ENCODE measurements at regions not wholly inside any gene's neighbourhood (a gene's known extent, or its start where the extent isn't known, plus 50 kb on each side); places are given as distances from the start of the nearest gene placed in this dataset.
"Not testable (repeated sequence)": the region's sequence is repeated elsewhere in the genome, so short reads cannot be mapped to it uniquely, and the experiment has no call there.

DNA sequence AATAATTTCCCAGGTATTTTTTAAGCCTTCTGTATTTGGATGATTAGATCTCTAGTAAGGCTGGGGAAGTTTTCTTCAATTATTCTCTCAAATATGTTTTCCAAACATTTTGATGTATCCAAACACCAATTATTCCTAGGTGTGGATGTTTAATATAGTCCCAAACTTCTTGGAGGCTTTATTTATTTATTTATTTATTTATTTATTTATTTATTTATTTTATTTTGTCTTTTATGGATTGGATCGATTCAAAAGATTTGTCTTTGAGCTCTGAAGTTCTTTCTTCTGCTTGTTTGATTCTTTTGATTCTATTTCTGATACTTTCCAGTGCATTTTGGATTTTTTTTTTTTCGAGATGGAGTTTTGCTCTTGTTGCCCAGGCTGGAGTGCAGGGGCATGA is 2267.9 kb upstream of the RAG2 start:
- no peak for DNase-seq

- no peak for DNase-seq
Observed at GRCh38 chr11:38842991-38843390, 2245.0 kb upstream of the RAG2 start.

DNA sequence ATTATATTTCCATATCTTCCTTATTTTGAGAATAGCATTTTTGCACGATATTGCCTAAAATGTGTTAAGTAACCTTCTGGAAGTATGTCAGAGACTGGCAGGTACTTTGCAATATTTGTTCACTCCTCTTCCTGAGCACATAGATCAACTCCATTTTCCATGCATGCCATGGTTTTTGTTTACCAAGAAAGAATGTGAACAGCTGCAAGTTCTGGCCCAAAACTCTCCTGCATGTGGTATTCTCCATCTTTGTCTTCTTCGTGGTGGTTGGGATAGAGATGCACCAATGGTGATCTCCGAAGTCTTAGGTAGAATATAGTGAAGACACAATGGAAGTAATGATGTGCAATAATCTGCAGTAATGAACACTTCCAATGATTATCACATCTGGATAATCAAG is 2241.0 kb upstream of the RAG2 start:
- no peak for DNase-seq

- DNase-seq = no peak
Observed at GRCh38 chr11:38835966-38836365, 2237.9 kb upstream of the RAG2 start.

DNA sequence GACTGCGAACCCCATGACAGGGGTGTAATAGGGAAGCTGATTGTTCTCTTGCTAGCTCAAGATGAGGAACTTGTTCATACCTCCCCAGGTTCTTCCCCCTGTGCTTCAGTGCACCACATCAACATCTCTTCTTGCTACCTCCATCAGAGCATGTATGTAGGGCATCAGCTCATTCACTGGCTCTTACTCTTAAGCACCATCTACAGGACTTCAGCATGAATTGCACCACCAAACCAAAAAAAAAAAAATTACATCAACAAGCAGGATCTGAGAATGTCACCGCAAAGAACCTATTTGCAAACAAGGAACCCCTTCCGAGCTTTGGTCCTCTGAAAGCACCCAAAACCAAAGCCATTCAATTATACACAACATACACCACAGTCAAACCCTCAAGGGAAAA is 2226.5 kb upstream of the RAG2 start:
- DNase-seq = no peak

GRCh38 chr11:38821786-38822185 is 2223.8 kb upstream of the RAG2 start:
- not testable (repeated sequence) for DNase-seq

DNA sequence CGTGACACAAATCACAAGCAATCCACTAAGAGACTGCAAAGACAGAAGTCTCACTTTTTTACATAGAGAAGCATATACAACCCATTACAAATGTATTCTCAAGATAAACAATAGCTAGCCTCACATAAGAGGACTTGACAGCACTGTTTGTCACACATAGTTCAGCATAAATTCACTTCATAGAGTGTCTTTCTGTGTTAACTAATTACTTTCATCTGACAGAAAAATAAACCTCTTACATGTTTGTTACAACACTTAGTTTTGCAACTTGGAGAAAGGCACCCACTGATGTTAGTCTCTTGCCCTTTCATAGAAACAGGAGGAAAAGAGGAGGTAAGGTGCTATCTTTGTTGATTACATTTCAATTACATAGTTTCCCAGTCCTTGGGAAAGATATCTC is 2221.9 kb upstream of the RAG2 start:
- DNase-seq = no peak

- DNase-seq = no peak
Observed at GRCh38 chr11:38818720-38819119, 2220.7 kb upstream of the RAG2 start.

- DNase-seq = no peak
Observed at GRCh38 chr11:38814670-38815069, 2216.6 kb upstream of the RAG2 start.

- DNase-seq = no peak
Observed at GRCh38 chr11:38809521-38809920, 2211.5 kb upstream of the RAG2 start.

GRCh38 chr11:38796281-38796680 is 2198.2 kb upstream of the RAG2 start:
- no peak for DNase-seq

- DNase-seq = no peak
Observed at GRCh38 chr11:38795027-38795426, 2197.0 kb upstream of the RAG2 start.

GRCh38 chr11:38791346-38791961 is 2193.4 kb upstream of the RAG2 start:
- DNase-seq = no peak

GRCh38 chr11:38788561-38788960 is 2190.5 kb upstream of the RAG2 start:
- DNase-seq = no peak

- DNase-seq = no peak
Observed at GRCh38 chr11:38784164-38784563, 2186.1 kb upstream of the RAG2 start.

DNA sequence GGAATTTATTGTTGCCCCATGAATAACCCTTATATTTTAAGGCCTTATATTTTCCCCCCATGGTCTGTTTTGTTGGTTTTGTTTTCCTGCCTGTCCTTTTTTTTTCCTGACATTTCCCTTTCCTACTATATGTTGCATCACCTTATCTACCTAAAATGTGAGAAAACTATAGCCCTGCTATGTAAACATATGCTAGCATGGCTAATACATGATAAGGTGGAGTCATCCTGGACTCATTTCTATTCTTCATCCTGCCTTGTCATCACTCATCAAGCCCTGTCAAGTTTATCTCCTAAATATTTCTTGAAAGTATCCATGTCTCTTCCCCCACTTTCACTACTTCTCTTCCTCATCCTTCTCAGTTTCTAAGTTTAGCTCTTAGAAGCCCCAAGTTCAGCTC is 2168.8 kb upstream of the RAG2 start:
- DNase-seq = no peak

GRCh38 chr11:38759394-38759793 is 2161.4 kb upstream of the RAG2 start:
- no peak for DNase-seq

DNA sequence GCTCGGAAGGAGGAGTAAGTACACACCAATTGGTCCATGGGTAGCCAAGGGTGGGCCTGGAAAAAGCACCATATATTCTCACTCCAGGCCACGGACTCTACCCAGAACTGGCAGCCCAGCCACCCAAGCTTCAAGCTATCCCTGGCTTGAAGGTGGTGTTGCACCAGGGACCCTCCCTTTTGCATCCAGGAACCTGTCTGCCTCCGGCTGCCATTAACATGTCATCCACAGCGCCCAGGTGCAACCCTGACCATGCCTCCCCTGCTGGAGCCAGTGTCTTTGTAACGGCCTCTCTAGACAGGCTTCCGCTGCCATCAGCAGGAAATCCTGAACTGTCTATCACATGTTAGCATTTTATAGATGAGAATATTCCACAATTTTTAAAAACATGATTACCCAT is 2158.5 kb upstream of the RAG2 start:
- DNase-seq = no peak

DNA sequence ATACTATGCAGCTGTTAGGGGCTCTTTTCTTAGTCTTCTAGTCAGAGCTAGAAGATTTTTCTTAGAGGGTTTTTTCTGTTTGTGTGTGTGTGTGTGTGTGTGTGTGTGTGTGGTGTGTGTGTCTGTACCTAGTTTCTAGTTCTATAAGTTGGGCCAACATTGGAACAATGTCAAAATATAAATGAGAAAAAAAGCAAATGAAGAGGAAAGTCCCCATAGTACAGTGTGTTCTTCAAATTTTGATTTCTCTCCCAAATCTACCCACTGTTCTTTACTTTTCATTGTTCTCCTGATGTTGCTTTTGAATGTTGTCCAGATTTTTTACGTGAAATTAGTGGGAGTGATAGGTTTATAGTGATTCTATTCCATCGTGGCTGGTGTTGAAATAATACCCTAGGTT is 2153.4 kb upstream of the RAG2 start:
- DNase-seq = no peak

DNA sequence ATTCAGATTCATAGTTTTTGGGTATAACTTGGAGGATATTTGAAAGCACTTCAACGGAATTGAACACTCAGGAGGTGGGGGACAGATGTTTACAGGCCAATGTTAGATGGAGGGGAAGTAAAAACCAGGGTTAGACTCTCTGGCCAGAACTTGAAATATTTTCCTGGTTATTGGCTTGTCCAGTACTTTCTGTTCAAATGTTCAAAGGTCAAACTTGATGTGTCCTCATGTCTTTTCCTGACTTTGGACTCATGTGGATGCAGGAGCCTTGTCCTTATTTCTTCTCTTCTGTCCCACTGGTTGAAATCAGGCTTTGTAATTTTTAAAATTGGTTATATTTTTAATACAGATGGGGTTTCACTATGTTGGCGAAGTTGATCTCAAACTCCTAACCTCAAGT is 2148.5 kb upstream of the RAG2 start:
- not testable (repeated sequence) for DNase-seq

- DNase-seq = no peak
Observed at GRCh38 chr11:38723361-38723760, 2125.3 kb upstream of the RAG2 start.

GRCh38 chr11:38721586-38722315 is 2123.7 kb upstream of the RAG2 start:
- no peak for DNase-seq

- no peak for DNase-seq
Observed at GRCh38 chr11:38718659-38719058, 2120.6 kb upstream of the RAG2 start.

GRCh38 chr11:38718049-38718448 is 2120.0 kb upstream of the RAG2 start:
- DNase-seq = no peak

DNA sequence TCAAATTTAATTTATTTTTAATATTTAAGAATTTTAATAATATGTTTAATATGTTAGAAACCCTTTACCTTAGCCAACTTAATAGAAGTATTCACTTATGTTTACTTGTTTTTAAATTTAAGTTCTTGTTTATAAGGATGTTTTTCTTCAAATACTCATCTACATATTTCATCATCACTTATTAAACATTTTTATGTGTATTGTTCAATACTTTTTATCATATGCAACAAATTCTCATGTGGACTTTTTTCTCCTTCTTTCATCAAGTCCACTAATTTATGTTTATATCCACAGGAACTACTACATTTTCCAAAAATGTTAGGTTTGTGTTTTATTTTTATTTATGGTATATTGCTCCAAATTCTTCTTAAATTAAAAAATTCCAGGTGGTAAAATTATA is 2113.1 kb upstream of the RAG2 start:
- no peak for DNase-seq
